Esophagus squamous epithelium (tissue), 5 donors: ENCODE measurements at regions not wholly inside any gene's neighbourhood (a gene's known extent, or its start where the extent isn't known, plus 50 kb on each side); places are given as distances from the start of the nearest gene placed in this dataset.

Experiments used
- DNase-seq: peaks from one replicate; lab custom pipeline; 2025; lab: John Stamatoyannopoulos, UW
- H3K27ac ChIP-seq, 4 donors: fragments of 200-600 bp; sonication (generic); one replicate each; pipeline ENCODE4 v1.5.1; 2016 to 2019; ENCODE audit warnings: mild to moderate bottlenecking in 1 of 4
- H3K27me3 ChIP-seq, 4 donors: fragments of 200-600 bp; sonication (generic); 1 replicate in 3 of 4; 2 replicates in 1 of 4; pipeline versions ENCODE4 v1.5.1 to v1.6.0; 2017 to 2021; ENCODE audit warnings: antibody characterized with exemption in 1 of 4
- H3K36me3 ChIP-seq, 3 donors: fragments of 200-600 bp; sonication (generic); one replicate each; pipeline ENCODE4 v1.5.1; 2016 to 2019
- H3K4me1 ChIP-seq, 3 donors: fragments of 200-600 bp; sonication (generic); one replicate each; pipeline ENCODE4 v1.5.1; 2017 to 2019
- H3K4me3 ChIP-seq, 4 donors: fragments of 200-600 bp; sonication (generic); 1 replicate in 3 of 4; 2 replicates in 1 of 4; pipeline ENCODE4 v1.5.1; 2016 to 2019; ENCODE audit warnings: mild to moderate bottlenecking in 2 of 4, moderate library complexity in 1 of 4
- H3K9me3 ChIP-seq, 3 donors: fragments of 200-600 bp; sonication (generic); one replicate each; pipeline ENCODE4 v1.5.1; 2016 to 2019
- POLR2A ChIP-seq, 4 donors: fragments of 450-650 bp; IDR thresholded peaks; one replicate each; pipeline ENCODE4 v1.6.1; 2017; ENCODE audit warnings: antibody characterized with exemption in 4 of 4, mild to moderate bottlenecking in 4 of 4, moderate library complexity in 3 of 4
- WGBS, 2 donors: methylation state at CpG; one replicate each; pipeline ENCODE4 v1.1.5; 2018; 5-methylcytosine and 5-hydroxymethylcytosine counted together
- intact Hi-C: fragments of 100-400 bp; cut with DNase I; formaldehyde crosslinking; loops from one replicate; pipeline ENCODE4 v1.15.0; 2022
- TF ChIP-seq, protein P1 (sequence below), 6 experiments: fragments of 450-650 bp in 4 of 6; fragments of 200-600 bp in 2 of 6; sonication (generic) in 2 of 6; IDR thresholded peaks; one replicate each; pipeline ENCODE4 v1.5.1; 2016 to 2019; ENCODE audit warnings: antibody characterized with exemption in 6 of 6, mild to moderate bottlenecking in 4 of 6, moderate library complexity in 4 of 6
- donor health status: DM: yes; HTN: yes; CAD: no.

DNA sequence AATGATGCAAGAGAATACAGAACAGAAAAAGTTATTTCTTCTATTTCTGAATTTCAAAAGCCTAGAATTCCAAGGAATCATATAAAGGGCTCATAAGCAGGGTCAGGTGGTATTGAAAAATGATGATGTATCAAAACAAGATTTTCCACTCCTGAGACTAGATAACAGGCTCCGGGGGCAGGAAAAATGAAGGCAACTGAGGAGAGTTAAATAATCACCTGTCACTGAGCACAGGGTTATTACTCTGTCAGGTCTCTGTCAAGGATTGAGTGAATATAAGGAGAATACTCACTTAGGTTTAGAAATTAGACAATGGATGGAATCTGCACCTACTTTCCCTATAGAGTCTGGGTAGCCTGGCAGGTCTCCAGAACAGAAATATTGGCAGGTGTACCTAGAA lies 76.1 kb upstream of the KHDRBS2 start:
- no peak overlapping the region for H3K27ac ChIP-seq
- WGBS, 2 donors, result 80 to 94% methylated on average over 1 of the region's 1 CpG
- no peaks in the 10 kb centered on the region for H3K4me1 ChIP-seq
- intact Hi-C loops, result no loop called here
- H3K9me3 ChIP-seq, result no peaks in the 10 kb centered on the region
- no peaks in the 10 kb centered on the region for H3K36me3 ChIP-seq
- no peak overlapping the region for H3K4me3 ChIP-seq
- no peak for DNase-seq
- TF ChIP-seq, protein P1, sequence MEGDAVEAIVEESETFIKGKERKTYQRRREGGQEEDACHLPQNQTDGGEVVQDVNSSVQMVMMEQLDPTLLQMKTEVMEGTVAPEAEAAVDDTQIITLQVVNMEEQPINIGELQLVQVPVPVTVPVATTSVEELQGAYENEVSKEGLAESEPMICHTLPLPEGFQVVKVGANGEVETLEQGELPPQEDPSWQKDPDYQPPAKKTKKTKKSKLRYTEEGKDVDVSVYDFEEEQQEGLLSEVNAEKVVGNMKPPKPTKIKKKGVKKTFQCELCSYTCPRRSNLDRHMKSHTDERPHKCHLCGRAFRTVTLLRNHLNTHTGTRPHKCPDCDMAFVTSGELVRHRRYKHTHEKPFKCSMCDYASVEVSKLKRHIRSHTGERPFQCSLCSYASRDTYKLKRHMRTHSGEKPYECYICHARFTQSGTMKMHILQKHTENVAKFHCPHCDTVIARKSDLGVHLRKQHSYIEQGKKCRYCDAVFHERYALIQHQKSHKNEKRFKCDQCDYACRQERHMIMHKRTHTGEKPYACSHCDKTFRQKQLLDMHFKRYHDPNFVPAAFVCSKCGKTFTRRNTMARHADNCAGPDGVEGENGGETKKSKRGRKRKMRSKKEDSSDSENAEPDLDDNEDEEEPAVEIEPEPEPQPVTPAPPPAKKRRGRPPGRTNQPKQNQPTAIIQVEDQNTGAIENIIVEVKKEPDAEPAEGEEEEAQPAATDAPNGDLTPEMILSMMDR (IDR thresholded peaks at IDR 0.05), result no peak
- TF ChIP-seq POLR2A (IDR thresholded peaks at IDR 0.05), result no peak
- no peaks in the 10 kb centered on the region for H3K27me3 ChIP-seq

DNA sequence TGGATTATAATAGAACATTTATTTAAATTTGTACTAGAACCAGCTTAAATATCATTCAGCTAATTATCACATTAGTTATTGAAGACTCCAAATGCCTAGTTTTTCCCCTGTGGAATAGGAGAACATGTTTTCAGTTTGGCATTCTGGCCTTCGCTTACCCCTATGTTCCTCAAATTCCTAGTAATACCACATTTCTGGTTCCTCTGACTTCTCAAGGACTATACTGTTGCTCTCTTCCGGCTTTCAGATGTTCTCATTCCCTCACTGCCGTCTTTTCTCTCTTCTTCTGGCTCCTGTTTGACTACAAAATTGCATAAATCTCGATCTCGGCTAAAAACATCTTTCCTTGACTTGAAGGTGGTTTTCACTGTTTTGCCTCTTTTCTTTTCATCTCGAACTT lies 71.8 kb upstream of the KHDRBS2 start:
- TF ChIP-seq, protein P1 (IDR thresholded peaks at IDR 0.05), result no peak
- no peak for TF ChIP-seq POLR2A (IDR thresholded peaks at IDR 0.05)
- H3K9me3 ChIP-seq, result no peaks in the 10 kb centered on the region
- no peak overlapping the region for H3K27ac ChIP-seq
- WGBS, 2 donors, result 43 to 56% methylated on average over 6 of the region's 6 CpGs
- H3K36me3 ChIP-seq, result no peaks in the 10 kb centered on the region
- H3K4me3 ChIP-seq, result no peak overlapping the region
- no peaks in the 10 kb centered on the region for H3K27me3 ChIP-seq
- intact Hi-C loops, result no loop called here
- no peaks in the 10 kb centered on the region for H3K4me1 ChIP-seq
- DNase-seq, result no peak

DNA sequence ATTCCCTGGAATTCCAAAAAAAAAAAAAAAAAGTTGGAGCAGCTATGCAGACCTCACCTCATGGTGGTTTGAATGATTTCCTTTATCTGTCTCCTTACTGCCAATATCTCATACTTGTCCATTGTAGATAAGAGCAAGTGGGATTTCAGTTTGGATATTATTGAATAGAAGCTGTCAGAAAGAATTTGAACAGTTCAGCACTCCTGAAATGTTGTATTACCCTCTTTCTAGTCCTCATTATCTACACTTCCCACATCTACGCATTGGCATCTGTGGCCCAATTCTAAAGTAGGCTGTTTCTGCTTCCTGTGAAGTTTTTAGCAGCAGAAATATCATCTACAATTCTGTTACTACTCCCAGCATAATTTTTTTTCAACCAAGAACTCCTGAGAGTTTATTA lies 68.2 kb upstream of the KHDRBS2 start:
- no peaks in the 10 kb centered on the region for H3K4me1 ChIP-seq
- H3K27me3 ChIP-seq, result no peaks in the 10 kb centered on the region
- 57 to 65% methylated on average over 1 of the region's 1 CpG for WGBS, 2 donors
- H3K4me3 ChIP-seq, result no peak overlapping the region
- TF ChIP-seq, protein P1 (IDR thresholded peaks at IDR 0.05), result no peak
- no peak for TF ChIP-seq POLR2A (IDR thresholded peaks at IDR 0.05)
- no peak for DNase-seq
- H3K27ac ChIP-seq, result no peak overlapping the region
- H3K9me3 ChIP-seq, result no peaks in the 10 kb centered on the region
- intact Hi-C loops, result no loop called here
- H3K36me3 ChIP-seq, result no peaks in the 10 kb centered on the region

DNA sequence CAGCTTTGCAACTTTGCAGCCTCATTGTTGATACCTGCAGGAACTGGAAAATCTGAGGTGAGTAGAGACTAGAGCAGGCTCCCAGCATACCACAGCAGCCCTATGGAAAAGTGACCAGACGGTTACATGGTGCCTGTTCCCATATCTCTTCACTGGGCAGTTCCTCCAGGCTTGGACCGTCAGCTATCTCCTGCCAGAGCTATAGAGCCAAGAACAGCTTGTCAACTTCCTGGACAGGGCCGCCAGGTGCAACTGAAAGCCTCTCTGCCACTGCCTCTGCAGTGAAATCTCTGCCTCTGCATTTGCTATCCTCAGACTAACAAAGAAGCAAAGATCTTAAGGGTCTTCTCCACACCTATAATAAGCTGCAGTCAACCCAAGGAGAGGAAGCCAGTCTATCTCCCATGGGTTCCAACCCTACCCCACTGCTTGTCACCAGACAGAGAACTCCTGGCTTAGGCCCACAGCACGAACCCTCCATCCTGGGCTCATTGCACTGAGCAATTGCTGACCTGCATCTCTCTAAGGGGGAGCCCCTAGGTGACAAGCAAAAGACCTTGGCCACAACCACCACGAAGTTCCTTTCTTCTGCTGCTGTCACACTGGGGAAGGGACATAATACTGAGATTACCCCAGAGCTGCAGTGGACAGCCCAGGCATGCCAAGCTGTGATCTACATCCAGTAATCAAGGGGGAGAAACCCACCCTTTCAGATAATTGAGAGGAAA lies 60.1 kb upstream of the KHDRBS2 start:
- no peak overlapping the region for H3K27ac ChIP-seq
- H3K9me3 ChIP-seq, result peaks cover 0 to 5% (median 0%) of the 10 kb centered on the region in 3 donors
- intact Hi-C loops, result no loop called here
- no peaks in the 10 kb centered on the region for H3K36me3 ChIP-seq
- H3K27me3 ChIP-seq, result no peaks in the 10 kb centered on the region
- no peak for TF ChIP-seq POLR2A (IDR thresholded peaks at IDR 0.05)
- TF ChIP-seq, protein P1 (IDR thresholded peaks at IDR 0.05), result no peak
- no peak for DNase-seq
- 65 to 100% methylated on average over 2 to 4 of the region's 5 CpGs for WGBS, 2 donors
- no peak overlapping the region for H3K4me3 ChIP-seq
- no peaks in the 10 kb centered on the region for H3K4me1 ChIP-seq

DNA sequence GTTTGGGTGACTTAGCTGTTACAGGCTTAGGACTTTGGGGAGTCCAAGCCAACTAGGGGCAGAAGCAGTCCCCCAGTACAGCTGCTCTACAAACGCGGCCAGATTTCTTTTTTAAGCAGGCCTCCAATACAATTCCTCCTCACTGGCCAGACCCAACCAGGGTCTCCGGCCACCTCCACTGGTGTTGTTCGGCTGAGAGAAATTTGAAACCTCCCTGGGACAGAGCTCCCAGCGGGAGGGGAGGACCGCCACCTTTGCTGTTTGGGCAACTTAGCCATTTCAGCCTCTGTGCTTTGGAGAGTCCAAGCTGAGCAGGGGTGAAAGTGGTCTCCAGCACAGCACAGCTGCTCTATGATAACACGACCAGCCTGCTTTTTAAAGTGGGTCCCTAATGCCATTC lies 59.4 kb upstream of the KHDRBS2 start:
- H3K27ac ChIP-seq, result no peak overlapping the region
- DNase-seq, result no peak
- H3K36me3 ChIP-seq, result no peaks in the 10 kb centered on the region
- H3K9me3 ChIP-seq, result peaks cover 0 to 5% (median 0%) of the 10 kb centered on the region in 3 donors
- TF ChIP-seq POLR2A (IDR thresholded peaks at IDR 0.05), result no peak
- TF ChIP-seq, protein P1 (IDR thresholded peaks at IDR 0.05), result no peak
- no peak overlapping the region for H3K4me3 ChIP-seq
- WGBS, 2 donors, result 70 to 93% methylated on average over 2 to 3 of the region's 7 CpGs
- no peaks in the 10 kb centered on the region for H3K4me1 ChIP-seq
- H3K27me3 ChIP-seq, result no peaks in the 10 kb centered on the region
- intact Hi-C loops, result no loop called here
